ENCODE measurements at regions not wholly inside any gene's neighbourhood (a gene's known extent, or its start where the extent isn't known, plus 50 kb on each side); places are given as distances from the start of the nearest gene placed in this dataset.

DNA sequence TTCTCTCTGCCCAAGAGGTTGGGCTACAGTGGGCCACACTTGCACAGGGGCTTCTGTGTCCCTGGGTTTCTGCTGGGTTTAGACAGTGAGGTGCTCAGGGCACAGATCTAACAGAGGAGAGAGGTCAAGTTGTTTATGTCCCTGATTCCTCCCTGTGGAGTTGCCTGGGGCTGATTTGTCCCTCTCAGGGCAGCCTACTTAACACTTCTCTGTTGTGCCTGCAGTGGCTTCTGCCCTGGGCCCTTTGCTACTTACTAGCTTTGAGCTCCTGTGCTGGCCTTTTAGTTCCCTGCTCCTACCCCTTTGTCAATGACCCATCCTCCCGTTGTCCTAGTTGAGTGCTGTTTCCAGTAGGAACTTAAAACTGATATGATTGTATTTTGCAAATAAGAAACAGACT is 114.0 kb upstream of the RGMA start:
- DNase-seq (no peak), ATAC-seq (no peak)
- Mint-ChIP-seq H3K9me3 (peaks cover 3% of the 10 kb centered on the region), H3K27ac (no peak overlapping the region), H3K4me1 (ENCODE audit: low read depth) (no peaks in the 10 kb centered on the region), H3K27me3 (peaks cover 9% of the 10 kb centered on the region), H3K4me3 (no peak overlapping the region), H3K36me3 (ENCODE audit: low read depth) (no peaks in the 10 kb centered on the region)
- intact Hi-C loops (cut with micrococcal nuclease), result no loop called here
- TF ChIP-seq, protein P1, sequence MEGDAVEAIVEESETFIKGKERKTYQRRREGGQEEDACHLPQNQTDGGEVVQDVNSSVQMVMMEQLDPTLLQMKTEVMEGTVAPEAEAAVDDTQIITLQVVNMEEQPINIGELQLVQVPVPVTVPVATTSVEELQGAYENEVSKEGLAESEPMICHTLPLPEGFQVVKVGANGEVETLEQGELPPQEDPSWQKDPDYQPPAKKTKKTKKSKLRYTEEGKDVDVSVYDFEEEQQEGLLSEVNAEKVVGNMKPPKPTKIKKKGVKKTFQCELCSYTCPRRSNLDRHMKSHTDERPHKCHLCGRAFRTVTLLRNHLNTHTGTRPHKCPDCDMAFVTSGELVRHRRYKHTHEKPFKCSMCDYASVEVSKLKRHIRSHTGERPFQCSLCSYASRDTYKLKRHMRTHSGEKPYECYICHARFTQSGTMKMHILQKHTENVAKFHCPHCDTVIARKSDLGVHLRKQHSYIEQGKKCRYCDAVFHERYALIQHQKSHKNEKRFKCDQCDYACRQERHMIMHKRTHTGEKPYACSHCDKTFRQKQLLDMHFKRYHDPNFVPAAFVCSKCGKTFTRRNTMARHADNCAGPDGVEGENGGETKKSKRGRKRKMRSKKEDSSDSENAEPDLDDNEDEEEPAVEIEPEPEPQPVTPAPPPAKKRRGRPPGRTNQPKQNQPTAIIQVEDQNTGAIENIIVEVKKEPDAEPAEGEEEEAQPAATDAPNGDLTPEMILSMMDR (IDR thresholded peaks at IDR 0.05), result no peak
- ChIA-PET POLR2A (no interaction called here), CTCF (no interaction called here)

DNA sequence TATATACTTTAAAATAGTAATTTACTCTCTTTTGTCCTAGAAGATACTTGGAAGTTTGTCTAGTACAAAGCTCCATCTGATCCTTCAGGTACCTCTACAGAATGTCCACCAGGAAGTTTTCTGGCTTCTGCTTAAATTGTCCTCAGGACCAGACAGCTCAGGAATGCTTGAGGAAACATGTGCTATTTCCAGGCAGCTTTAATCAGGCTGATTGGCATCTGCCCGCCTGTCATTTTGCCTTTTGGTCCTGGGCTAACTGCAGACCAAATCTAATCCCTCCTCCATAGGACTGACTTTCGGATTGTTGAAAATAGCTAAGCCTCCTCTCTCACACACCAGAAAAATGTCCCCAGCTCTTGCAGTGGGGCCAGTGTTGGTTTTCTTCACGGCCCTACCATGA is 113.4 kb upstream of the RGMA start:
- peaks cover 3% of the 10 kb centered on the region for H3K9me3 Mint-ChIP-seq
- no peak overlapping the region for H3K27ac Mint-ChIP-seq
- H3K4me1 Mint-ChIP-seq (ENCODE audit: low read depth), result no peaks in the 10 kb centered on the region
- no peak overlapping the region for H3K4me3 Mint-ChIP-seq
- no peaks in the 10 kb centered on the region for H3K36me3 Mint-ChIP-seq (ENCODE audit: low read depth)
- intact Hi-C loops (cut with micrococcal nuclease), result no loop called here
- DNase-seq (no peak), ATAC-seq (no peak)
- CTCF ChIA-PET, result no interaction called here
- POLR2A ChIA-PET, result no interaction called here
- TF ChIP-seq, protein P1 (IDR thresholded peaks at IDR 0.05), result no peak
- H3K27me3 Mint-ChIP-seq, result peaks cover 10% of the 10 kb centered on the region

DNA sequence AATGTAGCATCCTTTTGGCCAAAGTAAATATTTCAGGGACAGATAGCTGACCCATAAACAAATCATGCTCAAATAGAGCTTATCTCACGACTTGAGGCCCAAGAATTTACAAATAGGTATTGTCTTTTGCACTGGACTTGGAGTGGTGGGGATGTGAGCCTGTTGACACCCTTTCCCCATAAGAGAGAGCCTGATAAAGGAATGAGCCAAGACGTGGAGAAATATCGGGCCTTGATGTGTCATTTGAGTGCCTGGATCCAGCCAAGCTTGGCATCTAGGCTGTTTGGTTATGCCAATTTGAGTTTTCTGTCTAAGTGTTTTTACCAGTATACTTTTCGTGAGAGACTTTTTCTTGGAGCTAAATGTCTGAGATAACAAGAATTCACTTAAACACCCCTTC is 112.9 kb upstream of the RGMA start:
- H3K4me1 Mint-ChIP-seq (ENCODE audit: low read depth), result no peaks in the 10 kb centered on the region
- no peak overlapping the region for H3K27ac Mint-ChIP-seq
- TF ChIP-seq, protein P1 (IDR thresholded peaks at IDR 0.05), result no peak
- H3K36me3 Mint-ChIP-seq (ENCODE audit: low read depth), result no peaks in the 10 kb centered on the region
- H3K27me3 Mint-ChIP-seq, result peaks cover 10% of the 10 kb centered on the region
- H3K4me3 Mint-ChIP-seq, result no peak overlapping the region
- ChIA-PET CTCF (no interaction called here), POLR2A (no interaction called here)
- no peak for DNase-seq
- intact Hi-C loops (cut with micrococcal nuclease), result no loop called here
- peaks cover 3% of the 10 kb centered on the region for H3K9me3 Mint-ChIP-seq
- no peak for ATAC-seq

DNA sequence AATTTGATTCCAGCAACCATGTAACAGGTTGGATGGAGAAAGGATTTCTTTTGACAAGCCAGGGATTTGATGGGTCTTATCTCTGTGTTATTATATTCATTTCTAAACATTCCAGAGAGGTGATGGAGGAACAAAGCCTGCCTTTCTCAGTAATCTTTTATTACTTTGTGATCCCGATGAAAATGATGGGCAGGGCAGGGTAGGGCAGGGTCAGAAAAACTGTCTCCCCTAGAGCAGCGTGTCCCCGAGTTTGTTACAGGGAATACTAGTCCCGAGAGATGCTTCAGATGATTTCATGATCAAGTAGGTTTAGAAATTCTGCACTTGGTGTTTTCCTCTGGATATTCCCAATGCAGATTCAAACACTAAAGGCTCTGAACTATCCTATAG is 111.8 kb upstream of the RGMA start:
- Mint-ChIP-seq H3K4me1 (ENCODE audit: low read depth) (no peaks in the 10 kb centered on the region), H3K4me3 (no peak overlapping the region), H3K27me3 (peaks cover 14% of the 10 kb centered on the region), H3K9me3 (peaks cover 5% of the 10 kb centered on the region), H3K27ac (no peak overlapping the region), H3K36me3 (ENCODE audit: low read depth) (no peaks in the 10 kb centered on the region)
- no peak for ATAC-seq
- TF ChIP-seq, protein P1 (IDR thresholded peaks at IDR 0.05), result no peak
- CTCF ChIA-PET, result no interaction called here
- DNase-seq, result no peak
- intact Hi-C loops (cut with micrococcal nuclease), result no loop called here
- POLR2A ChIA-PET, result no interaction called here

DNA sequence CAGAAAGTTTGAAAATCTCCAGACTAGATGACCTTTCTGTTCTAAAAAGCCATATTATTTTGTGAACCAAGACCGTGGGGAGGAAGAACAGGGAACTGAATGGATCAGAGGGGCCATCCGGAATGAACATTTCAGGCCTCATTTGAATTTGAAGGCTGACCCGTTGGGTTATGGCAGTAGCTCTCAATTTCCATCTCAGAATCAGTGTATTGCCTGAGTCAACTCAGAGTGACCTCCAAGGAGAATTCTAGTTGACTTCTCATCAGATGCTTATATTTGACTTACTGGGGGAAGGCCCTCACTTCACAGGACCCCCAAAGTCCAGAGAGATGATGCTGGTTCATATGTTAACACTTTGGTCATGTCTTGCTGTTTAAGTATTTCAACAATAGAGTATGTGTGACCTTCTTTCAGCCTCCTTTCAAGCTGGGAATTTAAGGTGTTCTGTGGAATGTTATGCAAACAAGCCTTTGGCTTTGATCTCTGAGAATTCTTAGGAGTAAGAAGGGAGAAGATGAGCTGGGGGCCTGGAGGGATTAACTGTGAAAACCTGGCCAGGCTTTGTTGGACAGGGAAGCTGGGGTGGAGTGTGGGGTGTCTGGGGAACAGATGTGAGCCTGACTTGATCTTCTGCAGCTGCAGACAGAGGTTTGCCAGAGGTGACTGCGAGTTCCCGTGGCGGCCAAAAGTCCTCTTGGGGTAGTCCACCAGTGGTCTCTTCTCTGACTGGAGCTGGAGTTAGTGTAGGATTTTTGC is 111.2 kb upstream of the RGMA start:
- ATAC-seq (no peak), DNase-seq (no peak)
- Mint-ChIP-seq H3K9me3 (peaks cover 5% of the 10 kb centered on the region), H3K36me3 (ENCODE audit: low read depth) (no peaks in the 10 kb centered on the region), H3K27me3 (peaks cover 14% of the 10 kb centered on the region), H3K27ac (no peak overlapping the region), H3K4me1 (ENCODE audit: low read depth) (no peaks in the 10 kb centered on the region), H3K4me3 (no peak overlapping the region)
- ChIA-PET CTCF (no interaction called here), POLR2A (no interaction called here)
- intact Hi-C loops (cut with micrococcal nuclease), result no loop called here
- TF ChIP-seq, protein P1 (IDR thresholded peaks at IDR 0.05), result no peak
